ENCODE measurements at regions not wholly inside any gene's neighbourhood (a gene's known extent, or its start where the extent isn't known, plus 50 kb on each side); places are given as distances from the start of the nearest gene placed in this dataset.

- TF ChIP-seq CTCF (conservative IDR thresholded peaks at IDR 0.05) (no peak), ZFX (IDR thresholded peaks at IDR 0.05) (no peak)
- H3K27ac ChIP-seq = no peak overlapping the region
These were observed 101.9 kb upstream of the ADAMTS5 start for GRCh38 chr21:27068811-27069210.

GRCh38 chr21:27067226-27067625 is 100.3 kb upstream of the ADAMTS5 start:
- TF ChIP-seq ZFX (IDR thresholded peaks at IDR 0.05) (no peak), CTCF (conservative IDR thresholded peaks at IDR 0.05) (no peak)

GRCh38 chr21:27062443-27062842 is 95.6 kb upstream of the ADAMTS5 start:
- no peak for TF ChIP-seq ZFX (IDR thresholded peaks at IDR 0.05)
- no peak for TF ChIP-seq CTCF (conservative IDR thresholded peaks at IDR 0.05)
- H3K27ac ChIP-seq = no peak overlapping the region

More at GRCh38 chr21:27067226-27067625, 100.3 kb upstream of the ADAMTS5 start:
- no peak overlapping the region for H3K27ac ChIP-seq

GRCh38 chr21:27061770-27062169 is 94.9 kb upstream of the ADAMTS5 start:
- no peak for TF ChIP-seq ZFX (IDR thresholded peaks at IDR 0.05)
- no peak for TF ChIP-seq CTCF (conservative IDR thresholded peaks at IDR 0.05)
- no peak overlapping the region for H3K27ac ChIP-seq

GRCh38 chr21:27060190-27060589 is 93.3 kb upstream of the ADAMTS5 start:
- no peak overlapping the region for H3K27ac ChIP-seq
- TF ChIP-seq ZFX (IDR thresholded peaks at IDR 0.05) (no peak), CTCF (conservative IDR thresholded peaks at IDR 0.05) (no peak)

- TF ChIP-seq CTCF (conservative IDR thresholded peaks at IDR 0.05) (no peak), ZFX (IDR thresholded peaks at IDR 0.05) (no peak)
These were observed 92.1 kb upstream of the ADAMTS5 start for GRCh38 chr21:27058673-27059605.

GRCh38 chr21:27057997-27058396 is 91.1 kb upstream of the ADAMTS5 start:
- no peak overlapping the region for H3K27ac ChIP-seq
- TF ChIP-seq CTCF (conservative IDR thresholded peaks at IDR 0.05) (no peak), ZFX (IDR thresholded peaks at IDR 0.05) (no peak)

More at GRCh38 chr21:27058673-27059605, 92.1 kb upstream of the ADAMTS5 start:
- H3K27ac ChIP-seq = no peak overlapping the region
